Keratinocyte (primary cell): ENCODE measurements at regions not wholly inside any gene's neighbourhood (a gene's known extent, or its start where the extent isn't known, plus 50 kb on each side); places are given as distances from the start of the nearest gene placed in this dataset.

Source experiments
- DNase-seq: peaks from one replicate; pipeline ENCODE4 v3.0.0-alpha.2; 2011; ENCODE audit warnings: low read depth, missing footprints, low spot score
- FAIRE-seq: peaks from 2 replicates; lab custom pipeline; 2011; peaks lifted over from hg19 to GRCh38; lab: Jason Lieb, UNC
- H2AFZ ChIP-seq: 2 replicates; pipeline ENCODE4 v1.6.0; 2012; ENCODE audit warnings: low read length, control low read depth, inconsistent platforms; ENCODE audit not compliant: control insufficient read depth
- H3K27ac ChIP-seq: 2 replicates; pipeline ENCODE4 v1.5.1; 2011; ENCODE audit warnings: low read length; ENCODE audit not compliant: control insufficient read depth, insufficient read depth
- H3K27me3 ChIP-seq: 3 replicates; pipeline ENCODE4 v1.6.0; 2011; ENCODE audit warnings: low read length; ENCODE audit not compliant: control insufficient read depth, insufficient read depth; ENCODE audit errors: extremely low read depth
- H3K36me3 ChIP-seq, 2 experiments: 2 replicates in 1 of 2; 3 replicates in 1 of 2; pipeline ENCODE4 v1.5.1; 2011; ENCODE audit warnings: low read length in 2 of 2, mild to moderate bottlenecking in 1 of 2; ENCODE audit not compliant: control insufficient read depth in 2 of 2, insufficient read depth in 2 of 2; ENCODE audit errors: extremely low read depth in 1 of 2
- H3K4me1 ChIP-seq: 3 replicates; pipeline ENCODE4 v1.5.1; 2011; ENCODE audit warnings: low read length; ENCODE audit not compliant: control insufficient read depth, insufficient read depth; ENCODE audit errors: extremely low read depth
- H3K4me2 ChIP-seq: 3 replicates; pipeline ENCODE4 v1.6.0; 2011; ENCODE audit warnings: low read depth, low read length; ENCODE audit not compliant: control insufficient read depth, insufficient read depth; ENCODE audit errors: extremely low read depth
- H3K4me3 ChIP-seq, 3 experiments: fragments of 200-600 bp in 1 of 3; sonication (generic) in 1 of 3; 2 replicates in 2 of 3; 3 replicates in 1 of 3; pipeline ENCODE4 v1.5.1; 2011 to 2016; ENCODE audit warnings: low read length in 3 of 3, mild to moderate bottlenecking in 3 of 3, control low read depth in 2 of 3, inconsistent platforms in 1 of 3, low read depth in 1 of 3, mixed read lengths in 1 of 3, mixed run types in 1 of 3, moderate library complexity in 1 of 3; ENCODE audit not compliant: control insufficient read depth in 2 of 3, insufficient read depth in 2 of 3; ENCODE audit errors: extremely low read depth in 1 of 3
- H3K79me2 ChIP-seq: 2 replicates; pipeline ENCODE4 v1.6.0; 2012; ENCODE audit warnings: low read length; ENCODE audit not compliant: control insufficient read depth, insufficient read depth
- H3K9ac ChIP-seq: 3 replicates; pipeline ENCODE4 v1.6.0; 2011; ENCODE audit warnings: low read length; ENCODE audit not compliant: control insufficient read depth, insufficient read depth; ENCODE audit errors: extremely low read depth
- H3K9me1 ChIP-seq: 3 replicates; pipeline ENCODE4 v1.6.0; 2011; ENCODE audit warnings: low read length; ENCODE audit not compliant: control insufficient read depth, insufficient read depth; ENCODE audit errors: extremely low read depth
- H3K9me3 ChIP-seq: 2 replicates; pipeline ENCODE4 v1.5.1; 2012; ENCODE audit warnings: low read depth, low read length; ENCODE audit not compliant: control insufficient read depth
- H4K20me1 ChIP-seq: 3 replicates; pipeline ENCODE4 v1.6.0; 2011; ENCODE audit warnings: low read length; ENCODE audit not compliant: control insufficient read depth, insufficient read depth; ENCODE audit errors: extremely low read depth
- CTCF ChIP-seq, 3 experiments: IDR thresholded peaks in 1 of 3; conservative IDR thresholded peaks in 1 of 3; optimal IDR thresholded peaks in 1 of 3; 2 replicates in 2 of 3; 3 replicates in 1 of 3; pipeline versions ENCODE3 to v1.5.1; 2011; ENCODE audit warnings: low read length in 3 of 3, mild to moderate bottlenecking in 3 of 3, moderate library complexity in 2 of 3, control low read depth in 1 of 3, inconsistent platforms in 1 of 3; ENCODE audit not compliant: insufficient read depth in 2 of 3; ENCODE audit errors: extremely low read depth in 1 of 3
- EZH2 ChIP-seq: IDR thresholded peaks from one replicate; pipeline ENCODE4 v1.6.1; 2012; ENCODE audit warnings: inconsistent platforms, mild to moderate bottlenecking, low read length, moderate library complexity
- dilution Hi-C: fragments of 300-500 bp; cut with MboI; formaldehyde crosslinking; loops from one replicate; pipeline ENCODE4 v1.7.0; 2020; ENCODE audit warnings: low sequenced_read_pairs; ENCODE audit not compliant: extremely low pct_ligation_motif_present

- Histone ChIP-seq H3K36me3 (no peaks in the 10 kb centered on the region), H3K9me3 (no peaks in the 10 kb centered on the region), H3K9ac (no peak overlapping the region), H3K27me3 (no peaks in the 10 kb centered on the region), H3K27ac (no peak overlapping the region), H3K9me1 (no peaks in the 10 kb centered on the region), H3K4me3 (no peak overlapping the region), H2AFZ (no peak overlapping the region), H4K20me1 (no peaks in the 10 kb centered on the region), H3K79me2 (no peaks in the 10 kb centered on the region), H3K4me1 (no peaks in the 10 kb centered on the region), H3K4me2 (no peak overlapping the region)
- FAIRE-seq (no peak), DNase-seq (no peak)
- no peak for TF ChIP-seq CTCF (optimal IDR thresholded peaks at IDR 0.05 in 1 of 3, IDR thresholded peaks at IDR 0.05 in 1 of 3, conservative IDR thresholded peaks at IDR 0.05 in 1 of 3; ENCODE audit: extremely low read depth in 1 of 3, insufficient read depth in 2 of 3, low read length in 3 of 3)
- TF ChIP-seq EZH2 = no peak
- dilution Hi-C loops = no loop called here
Observed at GRCh38 chrX:125742811-125743210, 423.1 kb downstream of the TEX13C start.

GRCh38 chrX:125744914-125745313 is 421.2 kb downstream of the DCAF12L2 start:
- no peaks in the 10 kb centered on the region for H3K36me3 ChIP-seq
- no peak overlapping the region for H3K4me3 ChIP-seq
- FAIRE-seq = no peak
- TF ChIP-seq CTCF (optimal IDR thresholded peaks at IDR 0.05 in 1 of 3, IDR thresholded peaks at IDR 0.05 in 1 of 3, conservative IDR thresholded peaks at IDR 0.05 in 1 of 3; ENCODE audit: extremely low read depth in 1 of 3, insufficient read depth in 2 of 3, low read length in 3 of 3) (no peak), EZH2 (no peak)
- H3K27me3 ChIP-seq = no peaks in the 10 kb centered on the region
- H2AFZ ChIP-seq = no peak overlapping the region
- no peak overlapping the region for H3K9ac ChIP-seq
- no peak for DNase-seq
- no peaks in the 10 kb centered on the region for H3K4me1 ChIP-seq
- H3K27ac ChIP-seq = no peak overlapping the region
- H3K4me2 ChIP-seq = no peak overlapping the region
- no peaks in the 10 kb centered on the region for H3K9me3 ChIP-seq
- H3K9me1 ChIP-seq = no peaks in the 10 kb centered on the region
- dilution Hi-C loops = no loop called here
- no peaks in the 10 kb centered on the region for H4K20me1 ChIP-seq
- H3K79me2 ChIP-seq = no peaks in the 10 kb centered on the region
